Sigmoid colon (tissue), 4 donors: ENCODE measurements at regions not wholly inside any gene's neighbourhood (a gene's known extent, or its start where the extent isn't known, plus 50 kb on each side); places are given as distances from the start of the nearest gene placed in this dataset.
"Not testable (repeated sequence)": the region's sequence is repeated elsewhere in the genome, so short reads cannot be mapped to it uniquely, and the experiment has no call there.

ENCODE experiments used
- CTCF ChIP-seq, 4 experiments: fragments of 450-650 bp in 3 of 4; fragments of 200-600 bp in 1 of 4; IDR thresholded peaks; one replicate each; pipeline ENCODE4 v1.5.1; 2016 to 2019; ENCODE audit warnings: antibody characterized with exemption in 4 of 4, mild to moderate bottlenecking in 3 of 4, moderate library complexity in 2 of 4
- POLR2A ChIP-seq, 2 donors: fragments of 450-650 bp; IDR thresholded peaks; one replicate each; pipeline ENCODE4 v1.6.1; 2016; ENCODE audit warnings: antibody characterized with exemption in 2 of 2, mild to moderate bottlenecking in 2 of 2, moderate library complexity in 2 of 2
- POLR2AphosphoS5 ChIP-seq, 4 donors: sonication (generic); formaldehyde crosslinking; IDR thresholded peaks; one replicate each; pipeline ENCODE4 v1.6.1; 2017; ENCODE audit warnings: antibody characterized with exemption in 4 of 4

- TF ChIP-seq POLR2A, CTCF, POLR2AphosphoS5 (IDR thresholded peaks at IDR 0.05): not testable (repeated sequence)
Observed at GRCh38 chr2:36157093-36157492, 198.5 kb upstream of the CRIM1 start.
